ENCODE measurements at regions not wholly inside any gene's neighbourhood (a gene's known extent, or its start where the extent isn't known, plus 50 kb on each side); places are given as distances from the start of the nearest gene placed in this dataset.

GRCh38 chr11:134907636-134908035, 495.6 kb upstream of the B3GAT1 start:
- TF ChIP-seq, protein P1, sequence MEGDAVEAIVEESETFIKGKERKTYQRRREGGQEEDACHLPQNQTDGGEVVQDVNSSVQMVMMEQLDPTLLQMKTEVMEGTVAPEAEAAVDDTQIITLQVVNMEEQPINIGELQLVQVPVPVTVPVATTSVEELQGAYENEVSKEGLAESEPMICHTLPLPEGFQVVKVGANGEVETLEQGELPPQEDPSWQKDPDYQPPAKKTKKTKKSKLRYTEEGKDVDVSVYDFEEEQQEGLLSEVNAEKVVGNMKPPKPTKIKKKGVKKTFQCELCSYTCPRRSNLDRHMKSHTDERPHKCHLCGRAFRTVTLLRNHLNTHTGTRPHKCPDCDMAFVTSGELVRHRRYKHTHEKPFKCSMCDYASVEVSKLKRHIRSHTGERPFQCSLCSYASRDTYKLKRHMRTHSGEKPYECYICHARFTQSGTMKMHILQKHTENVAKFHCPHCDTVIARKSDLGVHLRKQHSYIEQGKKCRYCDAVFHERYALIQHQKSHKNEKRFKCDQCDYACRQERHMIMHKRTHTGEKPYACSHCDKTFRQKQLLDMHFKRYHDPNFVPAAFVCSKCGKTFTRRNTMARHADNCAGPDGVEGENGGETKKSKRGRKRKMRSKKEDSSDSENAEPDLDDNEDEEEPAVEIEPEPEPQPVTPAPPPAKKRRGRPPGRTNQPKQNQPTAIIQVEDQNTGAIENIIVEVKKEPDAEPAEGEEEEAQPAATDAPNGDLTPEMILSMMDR (IDR thresholded peaks at IDR 0.05): no peak
- TF ChIP-seq POLR2A (IDR thresholded peaks at IDR 0.05): no peak

All from prostate gland (tissue), 2 donors.